SJSA1 (cell line): ENCODE measurements at regions not wholly inside any gene's neighbourhood (a gene's known extent, or its start where the extent isn't known, plus 50 kb on each side); places are given as distances from the start of the nearest gene placed in this dataset.
"Not testable (repeated sequence)": the region's sequence is repeated elsewhere in the genome, so short reads cannot be mapped to it uniquely, and the experiment has no call there.

ENCODE experiments used
- DNase-seq, 2 experiments: peaks; one replicate each; pipeline ENCODE4 v3.0.0-alpha.2; 2015 to 2020; ENCODE audit warnings: low spot score in 2 of 2, low read depth in 1 of 2
- H3K27ac ChIP-seq: fragments of 250-450 bp; sonication (Bioruptor Pico); 2 replicates; pipeline ENCODE4 v1.5.1; 2020; ENCODE audit warnings: mild to moderate bottlenecking, moderate library complexity
- H3K27me3 ChIP-seq: fragments of 250-450 bp; sonication (Bioruptor Pico); replicated peaks from 2 replicates; pipeline ENCODE4 v1.5.1; 2020; ENCODE audit warnings: mild to moderate bottlenecking, moderate library complexity
- H3K36me3 ChIP-seq: fragments of 250-450 bp; sonication (Bioruptor Pico); 2 replicates; pipeline ENCODE4 v1.5.1; 2020; ENCODE audit warnings: mild to moderate bottlenecking
- H3K4me1 ChIP-seq: fragments of 250-450 bp; sonication (Bioruptor Pico); replicated peaks from 2 replicates; pipeline ENCODE4 v1.6.1; 2021; ENCODE audit warnings: mild to moderate bottlenecking
- H3K4me3 ChIP-seq: fragments of 250-450 bp; sonication (Bioruptor Pico); 2 replicates; pipeline ENCODE4 v1.5.1; 2020; ENCODE audit warnings: mild to moderate bottlenecking
- H3K9me3 ChIP-seq: fragments of 250-450 bp; sonication (Bioruptor Pico); replicated peaks from 2 replicates; pipeline ENCODE4 v1.5.1; 2020; ENCODE audit warnings: mild to moderate bottlenecking

GRCh38 chr2:182594286-182594685 is 121.8 kb upstream of the DNAJC10 start:
- Histone ChIP-seq H3K27ac (no peak overlapping the region), H3K27me3 (no peaks in the 10 kb centered on the region), H3K36me3 (no peaks in the 10 kb centered on the region), H3K4me1 (peaks cover 20% of the 10 kb centered on the region), H3K9me3 (no peaks in the 10 kb centered on the region), H3K4me3 (no peak overlapping the region)
- DNase-seq, result peak in 1 of 2 experiments; percentile 28

- Histone ChIP-seq H3K27ac (no peak overlapping the region), H3K4me1 (peaks cover 18% of the 10 kb centered on the region), H3K36me3 (no peaks in the 10 kb centered on the region), H3K27me3 (no peaks in the 10 kb centered on the region), H3K4me3 (no peak overlapping the region), H3K9me3 (no peaks in the 10 kb centered on the region)
- no peak for DNase-seq
Observed at GRCh38 chr2:182595650-182596049, 120.4 kb upstream of the DNAJC10 start.

- Histone ChIP-seq H3K27me3 (no peaks in the 10 kb centered on the region), H3K4me3 (no peak overlapping the region), H3K4me1 (peaks cover 15% of the 10 kb centered on the region), H3K27ac (no peak overlapping the region), H3K9me3 (no peaks in the 10 kb centered on the region), H3K36me3 (no peaks in the 10 kb centered on the region)
- no peak for DNase-seq
Observed at GRCh38 chr2:182597570-182598295, 118.3 kb upstream of the DNAJC10 start.

- DNase-seq, result no peak
- Histone ChIP-seq H3K4me1 (peaks cover 6% of the 10 kb centered on the region), H3K27me3 (no peaks in the 10 kb centered on the region), H3K27ac (no peak overlapping the region), H3K36me3 (no peaks in the 10 kb centered on the region), H3K4me3 (no peak overlapping the region), H3K9me3 (no peaks in the 10 kb centered on the region)
Observed at GRCh38 chr2:182598626-182599025, 117.4 kb upstream of the DNAJC10 start.

- no peak for DNase-seq
Observed at GRCh38 chr2:182605166-182605565, 110.9 kb upstream of the DNAJC10 start.

GRCh38 chr2:182606728-182607681 is 109.1 kb upstream of the DNAJC10 start:
- no peaks in the 10 kb centered on the region for H3K9me3 ChIP-seq
- H3K4me1 ChIP-seq, result no peaks in the 10 kb centered on the region
- H3K27ac ChIP-seq, result no peak overlapping the region
- no peaks in the 10 kb centered on the region for H3K27me3 ChIP-seq
- H3K36me3 ChIP-seq, result no peaks in the 10 kb centered on the region
- no peak for DNase-seq
- H3K4me3 ChIP-seq, result no peak overlapping the region

More at GRCh38 chr2:182605166-182605565, 110.9 kb upstream of the DNAJC10 start:
- Histone ChIP-seq H3K36me3 (no peaks in the 10 kb centered on the region), H3K27me3 (no peaks in the 10 kb centered on the region), H3K4me1 (no peaks in the 10 kb centered on the region), H3K9me3 (no peaks in the 10 kb centered on the region), H3K27ac (no peak overlapping the region), H3K4me3 (no peak overlapping the region)

GRCh38 chr2:182608181-182608845 is 107.7 kb upstream of the DNAJC10 start:
- Histone ChIP-seq H3K36me3 (no peaks in the 10 kb centered on the region), H3K4me3 (no peak overlapping the region), H3K27ac (no peak overlapping the region), H3K4me1 (no peaks in the 10 kb centered on the region), H3K9me3 (no peaks in the 10 kb centered on the region), H3K27me3 (no peaks in the 10 kb centered on the region)
- no peak for DNase-seq

- H3K27me3 ChIP-seq, H3K4me3 ChIP-seq, DNase-seq, H3K36me3 ChIP-seq, H3K4me1 ChIP-seq, H3K27ac ChIP-seq, H3K9me3 ChIP-seq: not testable (repeated sequence)
Observed at GRCh38 chr2:182609005-182609404, 107.1 kb upstream of the DNAJC10 start.

GRCh38 chr2:182610231-182610630 is 105.8 kb upstream of the DNAJC10 start:
- H3K4me3 ChIP-seq, result no peak overlapping the region
- no peak for DNase-seq
- H3K27me3 ChIP-seq, result no peaks in the 10 kb centered on the region
- peaks cover 4% of the 10 kb centered on the region; the same call in 1 of the 2 replicates for H3K4me1 ChIP-seq
- no peak overlapping the region for H3K27ac ChIP-seq
- no peaks in the 10 kb centered on the region for H3K36me3 ChIP-seq
- no peaks in the 10 kb centered on the region for H3K9me3 ChIP-seq

GRCh38 chr2:182611009-182611408 is 105.0 kb upstream of the DNAJC10 start:
- H3K4me1 ChIP-seq, result peaks cover 8% of the 10 kb centered on the region
- no peak overlapping the region for H3K27ac ChIP-seq
- no peak overlapping the region for H3K4me3 ChIP-seq
- no peaks in the 10 kb centered on the region for H3K27me3 ChIP-seq
- no peaks in the 10 kb centered on the region for H3K36me3 ChIP-seq
- no peak for DNase-seq
- no peaks in the 10 kb centered on the region for H3K9me3 ChIP-seq

GRCh38 chr2:182615036-182615435 is 101.0 kb upstream of the DNAJC10 start:
- H3K4me1 ChIP-seq, result peaks cover 43% of the 10 kb centered on the region
- H3K4me3 ChIP-seq, result no peak overlapping the region
- no peak for DNase-seq
- H3K27me3 ChIP-seq, result no peaks in the 10 kb centered on the region
- H3K9me3 ChIP-seq, result no peaks in the 10 kb centered on the region
- H3K36me3 ChIP-seq, result no peaks in the 10 kb centered on the region
- H3K27ac ChIP-seq, result no peak overlapping the region

- Histone ChIP-seq H3K36me3 (no peaks in the 10 kb centered on the region), H3K9me3 (no peaks in the 10 kb centered on the region), H3K27me3 (no peaks in the 10 kb centered on the region), H3K27ac (peak overlapping the region; percentile 82), H3K4me3 (no peak overlapping the region), H3K4me1 (peaks cover 51% of the 10 kb centered on the region)
- peak; percentile 50 to 78 for DNase-seq
Observed at GRCh38 chr2:182616471-182617393, 99.3 kb upstream of the DNAJC10 start.

GRCh38 chr2:182618672-182619079 is 97.4 kb upstream of the DNAJC10 start:
- Histone ChIP-seq H3K36me3 (no peaks in the 10 kb centered on the region), H3K9me3 (no peaks in the 10 kb centered on the region), H3K27me3 (no peaks in the 10 kb centered on the region), H3K4me1 (peaks cover 51% of the 10 kb centered on the region), H3K4me3 (no peak overlapping the region), H3K27ac (peak overlapping the region; percentile 82)
- DNase-seq, result peak in 1 of 2 experiments; percentile 74
